Tibial nerve (tissue), 4 donors: ENCODE measurements at regions not wholly inside any gene's neighbourhood (a gene's known extent, or its start where the extent isn't known, plus 50 kb on each side); places are given as distances from the start of the nearest gene placed in this dataset.

ENCODE experiments used
- EP300 ChIP-seq, 2 donors: sonication (generic); formaldehyde crosslinking; IDR thresholded peaks; one replicate each; pipeline ENCODE4 v1.6.1; 2017; ENCODE audit warnings: antibody characterized with exemption in 2 of 2, mild to moderate bottlenecking in 1 of 2
- POLR2A ChIP-seq, 2 donors: fragments of 450-650 bp; IDR thresholded peaks; one replicate each; pipeline ENCODE4 v1.6.1; 2017; ENCODE audit warnings: antibody characterized with exemption in 2 of 2, mild to moderate bottlenecking in 2 of 2, moderate library complexity in 2 of 2
- TF ChIP-seq, protein P1 (sequence below), 5 experiments: fragments of 200-600 bp in 3 of 5; fragments of 450-650 bp in 2 of 5; sonication (generic) in 3 of 5; IDR thresholded peaks; one replicate each; pipeline ENCODE4 v1.5.1; 2016 to 2019; ENCODE audit warnings: antibody characterized with exemption in 5 of 5, mild to moderate bottlenecking in 3 of 5, moderate library complexity in 2 of 5

DNA sequence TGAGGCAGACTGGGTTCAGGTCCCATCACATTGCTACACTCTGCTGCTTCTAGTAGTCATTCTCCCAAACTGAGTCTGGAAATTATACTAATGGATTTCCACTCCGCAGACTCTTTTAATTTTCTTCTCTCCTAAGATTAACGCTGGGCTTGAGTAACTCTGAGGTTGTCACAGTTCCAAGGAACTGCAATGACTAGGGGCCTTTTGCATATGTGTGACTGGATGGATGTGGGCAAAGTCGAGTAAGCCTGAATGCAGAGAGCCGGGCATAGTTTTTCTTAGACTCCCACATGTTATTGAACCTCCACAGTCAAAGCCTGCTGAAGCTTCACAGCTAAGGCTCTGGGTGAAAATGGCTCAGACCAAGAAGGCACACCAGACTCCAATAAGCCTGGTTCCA, 160.9 kb upstream of the PROX1 start:
- TF ChIP-seq, protein P1, sequence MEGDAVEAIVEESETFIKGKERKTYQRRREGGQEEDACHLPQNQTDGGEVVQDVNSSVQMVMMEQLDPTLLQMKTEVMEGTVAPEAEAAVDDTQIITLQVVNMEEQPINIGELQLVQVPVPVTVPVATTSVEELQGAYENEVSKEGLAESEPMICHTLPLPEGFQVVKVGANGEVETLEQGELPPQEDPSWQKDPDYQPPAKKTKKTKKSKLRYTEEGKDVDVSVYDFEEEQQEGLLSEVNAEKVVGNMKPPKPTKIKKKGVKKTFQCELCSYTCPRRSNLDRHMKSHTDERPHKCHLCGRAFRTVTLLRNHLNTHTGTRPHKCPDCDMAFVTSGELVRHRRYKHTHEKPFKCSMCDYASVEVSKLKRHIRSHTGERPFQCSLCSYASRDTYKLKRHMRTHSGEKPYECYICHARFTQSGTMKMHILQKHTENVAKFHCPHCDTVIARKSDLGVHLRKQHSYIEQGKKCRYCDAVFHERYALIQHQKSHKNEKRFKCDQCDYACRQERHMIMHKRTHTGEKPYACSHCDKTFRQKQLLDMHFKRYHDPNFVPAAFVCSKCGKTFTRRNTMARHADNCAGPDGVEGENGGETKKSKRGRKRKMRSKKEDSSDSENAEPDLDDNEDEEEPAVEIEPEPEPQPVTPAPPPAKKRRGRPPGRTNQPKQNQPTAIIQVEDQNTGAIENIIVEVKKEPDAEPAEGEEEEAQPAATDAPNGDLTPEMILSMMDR (IDR thresholded peaks at IDR 0.05): no peak
- TF ChIP-seq POLR2A (IDR thresholded peaks at IDR 0.05) (no peak), EP300 (IDR thresholded peaks at IDR 0.05) (no peak)
